ENCODE measurements at regions not wholly inside any gene's neighbourhood (a gene's known extent, or its start where the extent isn't known, plus 50 kb on each side); places are given as distances from the start of the nearest gene placed in this dataset.

DNA sequence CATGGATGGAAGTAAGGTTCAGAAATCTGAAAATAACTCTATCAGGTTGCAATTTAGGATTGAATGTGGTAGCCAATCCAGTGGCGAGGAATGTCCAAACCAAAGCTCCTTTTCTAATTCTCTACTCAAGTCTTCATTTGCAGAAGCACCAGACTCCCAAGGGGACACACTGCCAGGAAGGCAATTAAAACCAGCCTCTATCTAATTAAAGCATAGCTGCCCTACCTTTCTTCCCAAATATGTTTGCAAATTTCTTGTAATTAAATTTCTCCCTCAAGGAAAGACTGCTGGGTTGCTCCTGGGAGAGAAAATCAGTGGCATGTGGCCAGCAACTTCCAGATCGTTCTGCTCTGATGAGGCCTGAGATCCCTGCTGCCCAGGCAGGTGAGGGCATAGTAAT, 153.4 kb upstream of the MCTP2 start:
- DNase-seq (ENCODE audit: low read depth in 2 of 2) = no peak
- no peak overlapping the region for H3K4me3 ChIP-seq (replicated peaks in 1 of 2; ENCODE audit: low read depth in 2 of 2, low read length in 2 of 2)
- TF ChIP-seq, protein P1, sequence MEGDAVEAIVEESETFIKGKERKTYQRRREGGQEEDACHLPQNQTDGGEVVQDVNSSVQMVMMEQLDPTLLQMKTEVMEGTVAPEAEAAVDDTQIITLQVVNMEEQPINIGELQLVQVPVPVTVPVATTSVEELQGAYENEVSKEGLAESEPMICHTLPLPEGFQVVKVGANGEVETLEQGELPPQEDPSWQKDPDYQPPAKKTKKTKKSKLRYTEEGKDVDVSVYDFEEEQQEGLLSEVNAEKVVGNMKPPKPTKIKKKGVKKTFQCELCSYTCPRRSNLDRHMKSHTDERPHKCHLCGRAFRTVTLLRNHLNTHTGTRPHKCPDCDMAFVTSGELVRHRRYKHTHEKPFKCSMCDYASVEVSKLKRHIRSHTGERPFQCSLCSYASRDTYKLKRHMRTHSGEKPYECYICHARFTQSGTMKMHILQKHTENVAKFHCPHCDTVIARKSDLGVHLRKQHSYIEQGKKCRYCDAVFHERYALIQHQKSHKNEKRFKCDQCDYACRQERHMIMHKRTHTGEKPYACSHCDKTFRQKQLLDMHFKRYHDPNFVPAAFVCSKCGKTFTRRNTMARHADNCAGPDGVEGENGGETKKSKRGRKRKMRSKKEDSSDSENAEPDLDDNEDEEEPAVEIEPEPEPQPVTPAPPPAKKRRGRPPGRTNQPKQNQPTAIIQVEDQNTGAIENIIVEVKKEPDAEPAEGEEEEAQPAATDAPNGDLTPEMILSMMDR (IDR thresholded peaks at IDR 0.05; ENCODE audit: low read depth, low read length) = no peak

DNA sequence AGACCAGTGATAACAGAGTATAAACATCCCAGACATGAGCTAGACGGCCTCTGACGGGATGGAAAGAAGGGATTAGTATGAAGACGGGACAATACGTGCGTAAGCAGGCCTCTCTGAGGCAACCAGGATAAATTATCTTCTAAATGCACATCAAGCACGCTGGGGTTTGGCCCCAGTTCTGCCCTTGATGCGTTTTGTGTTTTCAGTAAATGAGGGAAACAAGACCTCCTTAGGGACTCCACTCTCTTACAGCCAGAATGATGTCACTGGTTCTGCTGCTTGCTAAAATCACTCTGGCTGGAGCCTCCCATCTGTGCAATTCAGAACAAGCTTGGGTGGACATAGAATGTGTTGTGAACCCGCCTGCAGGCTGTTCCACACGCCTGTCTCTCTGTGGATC, 156.0 kb upstream of the MCTP2 start:
- H3K4me3 ChIP-seq (replicated peaks in 1 of 2; ENCODE audit: low read depth in 2 of 2, low read length in 2 of 2) = no peak overlapping the region
- TF ChIP-seq, protein P1 (IDR thresholded peaks at IDR 0.05; ENCODE audit: low read depth, low read length) = no peak
- peak in 1 of 2 donors; percentile 26 for DNase-seq (ENCODE audit: low read depth in 2 of 2)

DNA sequence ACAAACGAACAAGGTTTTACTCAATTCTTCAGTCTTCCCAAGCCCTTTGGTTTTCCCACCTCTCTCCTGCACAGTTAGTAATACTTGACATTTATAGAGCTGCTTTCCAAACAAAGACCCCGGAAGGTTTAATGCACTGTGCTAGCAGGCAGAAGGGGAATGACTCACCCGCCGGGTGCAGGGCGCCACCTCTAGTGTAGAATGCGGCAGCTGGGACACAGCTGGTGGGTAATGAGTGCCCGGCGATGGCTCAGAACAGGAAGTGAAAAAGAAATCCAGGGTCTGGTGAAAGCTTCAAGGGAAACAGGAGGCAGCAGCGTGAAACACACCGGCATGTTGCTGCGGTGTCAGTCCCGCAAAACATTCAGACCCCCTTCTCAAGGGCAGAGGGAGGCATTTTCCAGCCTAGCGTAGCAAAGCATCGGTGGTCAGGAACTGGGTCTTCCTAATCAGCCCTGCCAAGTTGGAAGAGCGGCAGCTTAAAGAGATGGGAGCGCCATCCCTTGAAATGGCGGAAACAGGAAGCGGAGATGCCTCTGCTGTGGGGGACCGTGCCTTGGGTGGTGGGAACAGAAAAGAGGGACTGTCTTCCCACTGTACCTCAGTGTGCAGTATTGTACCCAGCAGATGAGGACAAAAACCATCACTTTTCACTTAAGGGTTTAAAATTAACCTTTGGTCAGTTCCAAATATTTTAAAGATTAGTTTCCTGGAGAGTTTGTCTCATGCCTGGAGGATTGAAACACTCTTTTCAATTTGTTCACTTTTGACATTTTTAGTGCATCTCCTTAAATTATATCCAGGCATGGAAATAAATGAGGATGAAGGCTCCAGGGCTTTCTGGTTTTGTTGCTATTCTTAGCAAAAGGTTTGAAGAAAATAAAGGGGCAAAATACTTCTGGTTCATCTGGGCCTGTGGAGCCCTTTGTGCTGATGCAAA, 160.7 kb upstream of the MCTP2 start:
- DNase-seq (ENCODE audit: low read depth in 2 of 2) = no peak
- TF ChIP-seq, protein P1 (IDR thresholded peaks at IDR 0.05; ENCODE audit: low read depth, low read length) = no peak
- no peak overlapping the region for H3K4me3 ChIP-seq (replicated peaks in 1 of 2; ENCODE audit: low read depth in 2 of 2, low read length in 2 of 2)

DNA sequence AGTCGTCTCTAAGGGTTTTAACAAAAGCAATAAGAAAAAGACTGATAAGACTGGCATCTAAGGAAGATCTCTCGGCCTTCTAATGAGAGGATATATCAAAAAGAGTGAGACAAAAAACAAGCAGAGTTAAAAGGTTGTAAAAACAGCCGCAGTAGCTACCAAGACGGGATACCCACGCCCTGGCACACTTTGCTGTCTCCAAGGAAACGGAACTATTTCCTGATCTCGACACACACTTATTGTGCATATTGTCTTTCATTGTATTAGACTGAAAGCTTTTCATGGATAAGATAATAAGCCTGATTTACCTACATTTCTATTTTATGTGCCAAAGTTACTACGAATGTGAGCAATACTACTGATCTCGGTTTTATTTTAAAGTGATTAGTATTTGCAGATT, 161.5 kb upstream of the MCTP2 start:
- TF ChIP-seq, protein P1 (IDR thresholded peaks at IDR 0.05; ENCODE audit: low read depth, low read length) = no peak
- no peak overlapping the region for H3K4me3 ChIP-seq (replicated peaks in 1 of 2; ENCODE audit: low read depth in 2 of 2, low read length in 2 of 2)
- no peak for DNase-seq (ENCODE audit: low read depth in 2 of 2)

DNA sequence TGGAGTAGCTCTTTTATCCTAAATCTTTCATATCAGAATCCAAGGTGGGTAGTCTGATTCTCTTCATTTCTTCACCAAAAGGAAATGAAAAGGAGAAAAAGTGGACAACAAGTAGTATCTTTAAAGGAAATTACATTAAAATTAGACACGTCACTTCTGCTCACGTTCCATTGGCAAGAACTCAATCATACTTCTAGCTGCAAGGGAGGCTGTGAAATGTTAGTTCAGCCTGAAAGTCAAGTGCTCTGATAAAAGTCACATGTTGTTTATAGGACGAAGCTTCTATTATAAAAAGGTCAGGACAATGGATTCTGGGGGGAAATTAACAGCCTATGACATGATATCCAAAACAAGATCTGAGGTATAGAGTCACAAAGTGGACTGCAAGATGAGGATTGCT, 164.6 kb upstream of the MCTP2 start:
- TF ChIP-seq, protein P1 (IDR thresholded peaks at IDR 0.05; ENCODE audit: low read depth, low read length) = no peak
- H3K4me3 ChIP-seq (replicated peaks in 1 of 2; ENCODE audit: low read depth in 2 of 2, low read length in 2 of 2) = no peak overlapping the region
- no peak for DNase-seq (ENCODE audit: low read depth in 2 of 2)

DNA sequence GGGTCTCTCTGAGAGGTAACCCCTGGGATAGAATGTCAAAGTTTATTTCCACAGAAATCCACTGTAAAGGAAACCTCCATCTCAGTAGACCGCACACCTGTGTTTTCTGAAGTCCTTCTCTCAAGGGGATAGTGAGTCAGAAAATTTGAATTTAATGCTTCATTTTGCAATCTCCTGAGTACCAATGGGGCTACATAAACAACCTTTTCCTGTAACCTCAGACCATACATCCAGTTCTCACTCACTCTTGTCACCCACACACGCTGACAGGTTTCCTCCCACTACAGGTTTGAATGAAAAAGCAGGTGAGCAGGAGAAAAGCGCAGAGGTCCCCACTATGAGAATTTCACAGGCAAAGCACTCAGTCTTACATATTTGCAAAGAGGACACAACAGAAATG, 165.3 kb upstream of the MCTP2 start:
- no peak for DNase-seq (ENCODE audit: low read depth in 2 of 2)
- TF ChIP-seq, protein P1 (IDR thresholded peaks at IDR 0.05; ENCODE audit: low read depth, low read length) = no peak
- no peak overlapping the region for H3K4me3 ChIP-seq (replicated peaks in 1 of 2; ENCODE audit: low read depth in 2 of 2, low read length in 2 of 2)

Data from cardiac fibroblast (primary cell).